GM19467 (cell line): ENCODE measurements at regions not wholly inside any gene's neighbourhood (a gene's known extent, or its start where the extent isn't known, plus 50 kb on each side); places are given as distances from the start of the nearest gene placed in this dataset.

Experiments
- ATAC-seq: cut with Tn5 transposase; IDR thresholded peaks from one replicate; pipeline ENCODE4 v1.9.1; 2021; ENCODE audit warnings: mild to moderate bottlenecking, moderate library complexity; ENCODE audit not compliant: unreplicated experiment

DNA sequence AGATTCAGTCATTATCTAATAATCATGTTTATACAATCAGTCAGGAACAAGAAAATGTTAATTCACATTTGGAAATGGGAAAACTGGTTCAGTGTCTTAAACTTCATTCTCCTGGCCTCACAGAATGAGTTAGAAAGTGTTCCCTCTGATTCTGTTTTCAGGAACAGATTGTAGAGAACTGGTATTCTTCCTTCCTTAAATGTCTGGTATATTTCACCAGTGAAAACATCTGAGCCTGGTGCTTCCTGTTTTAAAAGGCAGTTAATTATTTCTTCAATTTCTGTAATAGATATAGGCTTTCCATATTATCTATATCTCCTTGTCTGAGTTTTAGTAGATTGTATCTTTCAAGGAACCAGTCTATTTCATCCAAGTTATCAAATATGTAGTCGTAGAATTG, 97.1 kb upstream of the TMEM168 start:
- no peak for ATAC-seq

DNA sequence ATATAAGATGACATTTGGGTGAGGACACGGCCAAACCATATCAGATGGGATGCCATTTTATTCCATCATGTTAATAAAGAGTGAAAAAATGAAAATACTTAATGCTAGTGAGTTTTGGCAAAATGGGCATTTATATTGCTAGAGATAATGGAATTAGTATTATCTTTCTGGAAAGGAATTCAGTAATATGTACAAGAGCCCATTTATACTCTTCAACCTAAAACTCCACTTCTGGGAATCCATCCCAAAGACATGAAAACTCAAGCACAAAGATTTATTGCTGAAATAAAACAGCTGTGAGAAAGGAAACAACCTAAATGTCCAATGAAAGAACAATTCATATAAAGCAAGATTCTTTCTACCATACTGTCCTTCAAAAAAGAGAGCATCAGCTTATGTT, 96.0 kb upstream of the TMEM168 start:
- no peak for ATAC-seq

GRCh38 chr7:112882991-112883390, 92.8 kb upstream of the TMEM168 start:
- ATAC-seq: no peak

DNA sequence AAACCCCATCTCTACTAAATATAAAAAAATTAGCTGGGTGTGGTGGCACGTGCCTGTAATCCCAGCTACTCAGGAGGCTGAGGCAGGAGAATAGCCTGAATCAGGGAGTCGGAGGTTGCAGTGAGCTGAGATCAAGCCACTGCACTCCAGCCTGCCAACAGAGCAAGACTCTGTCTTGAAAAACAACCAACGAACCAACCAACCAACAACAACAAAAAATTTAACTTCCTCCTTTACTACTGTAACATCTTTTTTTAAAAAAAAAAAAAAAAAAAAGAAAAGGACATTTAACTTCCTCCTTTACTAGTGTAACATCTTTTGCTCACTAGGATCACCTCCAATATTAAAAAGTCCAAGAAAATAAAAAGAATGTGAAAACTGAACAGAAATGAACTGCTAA, 92.3 kb upstream of the TMEM168 start:
- no peak for ATAC-seq

- no peak for ATAC-seq
Observed at GRCh38 chr7:112882022-112882421, 91.8 kb upstream of the TMEM168 start.

DNA sequence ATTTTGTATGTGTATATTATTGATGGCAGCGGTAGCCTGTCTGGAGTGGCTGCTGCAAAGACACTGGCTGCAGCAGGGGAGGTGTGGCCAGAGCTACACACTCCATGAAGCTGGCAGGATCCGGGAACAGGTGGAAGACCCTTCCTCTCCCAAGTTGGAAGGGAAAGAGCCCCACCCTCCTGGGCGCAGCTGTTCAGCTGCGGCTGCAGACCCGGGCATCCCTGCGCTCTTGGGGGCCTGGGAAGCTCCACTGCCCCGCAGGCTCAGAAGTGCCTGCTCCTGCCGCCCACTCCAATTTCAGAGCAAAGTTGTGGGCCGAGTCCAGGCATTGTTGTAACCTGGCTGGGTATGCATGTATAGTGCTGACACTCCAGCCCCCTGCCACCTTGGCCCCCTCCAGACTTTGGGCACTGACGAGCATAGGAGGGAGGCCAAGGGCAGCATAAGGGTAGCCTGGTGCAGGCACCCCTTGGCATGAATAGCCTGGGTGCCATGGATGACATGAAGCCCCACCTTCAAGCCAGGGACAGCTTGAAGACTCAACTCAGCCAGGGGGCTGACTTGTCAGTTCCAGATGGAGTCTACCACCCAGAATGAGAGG, 90.7 kb upstream of the TMEM168 start:
- ATAC-seq: no peak

- no peak for ATAC-seq
Observed at GRCh38 chr7:112877691-112878460, 87.7 kb upstream of the TMEM168 start.

GRCh38 chr7:112876877-112877276, 86.7 kb upstream of the TMEM168 start:
- no peak for ATAC-seq

DNA sequence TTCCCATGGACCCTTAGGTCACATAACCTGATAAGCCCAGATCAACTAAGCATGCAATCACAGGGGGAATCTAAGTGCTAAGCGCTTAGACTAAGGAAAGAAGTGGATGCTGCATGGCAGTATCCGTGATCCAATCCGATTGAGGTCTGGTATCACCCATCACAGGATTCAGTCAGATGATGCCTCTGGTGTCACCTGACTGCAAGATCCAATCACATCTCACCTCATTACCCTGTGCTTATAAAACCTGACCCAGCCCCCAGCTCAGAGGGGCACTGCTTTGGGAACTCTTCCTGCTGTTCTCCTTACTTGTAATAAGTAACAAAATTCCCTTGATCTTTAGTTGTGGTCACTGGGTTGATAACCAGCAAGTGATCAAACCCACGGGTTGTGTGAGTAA, 84.7 kb upstream of the TMEM168 start:
- ATAC-seq: no peak

DNA sequence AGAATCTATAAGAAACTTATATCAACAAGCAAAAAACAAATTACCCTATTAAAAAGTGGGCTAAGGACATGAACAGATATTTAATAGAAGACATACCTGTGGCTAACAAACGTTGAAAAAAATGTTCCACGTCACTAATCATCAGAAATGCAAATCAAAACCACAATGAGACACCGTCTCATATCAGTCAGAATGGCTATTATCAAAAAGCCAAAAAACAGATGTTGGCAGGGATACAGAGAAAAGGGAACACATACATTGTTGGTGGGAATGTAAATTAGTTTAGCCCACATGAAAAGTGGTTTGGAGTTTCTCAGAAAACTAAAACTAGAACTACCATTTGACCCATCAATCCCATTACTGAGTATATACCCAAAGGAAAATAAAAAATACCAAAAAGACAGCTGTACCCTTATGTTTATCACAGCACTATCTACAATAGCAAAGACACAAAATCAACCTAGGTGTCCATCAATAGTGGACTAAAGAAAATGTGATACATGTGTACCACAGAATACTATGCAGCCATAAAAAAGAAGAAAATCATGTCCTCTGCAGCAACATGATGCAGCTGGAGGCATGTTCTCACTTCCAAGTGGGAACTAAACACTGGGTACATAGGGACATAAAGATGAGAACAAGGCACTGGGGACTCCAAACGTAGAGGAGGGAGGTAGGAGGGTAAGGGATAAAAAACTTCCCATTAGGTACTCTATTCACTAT, 83.8 kb upstream of the TMEM168 start:
- ATAC-seq: no peak

DNA sequence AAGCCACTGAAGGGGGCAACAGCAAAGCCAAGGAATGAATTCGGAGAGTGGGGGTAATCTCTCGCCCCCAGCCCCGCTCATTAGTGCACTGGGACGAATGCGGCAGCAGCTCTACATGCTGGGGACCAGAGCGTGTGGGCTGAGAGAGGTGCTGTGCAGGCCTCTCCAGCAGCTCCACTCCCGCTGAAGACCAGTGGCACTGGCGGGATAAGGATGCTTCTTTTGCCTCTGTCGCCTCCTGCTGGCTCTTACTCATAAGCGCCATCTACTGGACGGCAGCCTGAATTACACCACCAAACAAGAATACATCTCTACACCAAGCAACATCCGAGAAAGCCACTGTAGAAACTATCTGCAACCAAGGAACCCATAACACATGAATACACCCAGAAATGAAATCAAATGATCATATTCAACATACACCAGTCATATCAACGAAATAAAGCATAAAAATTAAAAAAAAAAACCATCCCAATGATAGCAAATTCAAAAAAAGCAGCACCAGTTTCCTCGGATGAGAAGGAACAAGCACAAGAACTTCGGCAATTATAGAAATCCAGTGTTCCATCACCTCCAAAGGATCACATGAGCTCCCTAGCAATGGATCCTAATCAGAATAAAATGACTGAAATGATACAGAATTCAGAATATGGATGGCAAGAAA, 79.0 kb upstream of the TMEM168 start:
- ATAC-seq: peak; percentile 36

GRCh38 chr7:112868609-112869008, 78.4 kb upstream of the TMEM168 start:
- no peak for ATAC-seq

- ATAC-seq: peak; percentile 99
Observed at GRCh38 chr7:112866424-112866823, 76.2 kb upstream of the TMEM168 start.

DNA sequence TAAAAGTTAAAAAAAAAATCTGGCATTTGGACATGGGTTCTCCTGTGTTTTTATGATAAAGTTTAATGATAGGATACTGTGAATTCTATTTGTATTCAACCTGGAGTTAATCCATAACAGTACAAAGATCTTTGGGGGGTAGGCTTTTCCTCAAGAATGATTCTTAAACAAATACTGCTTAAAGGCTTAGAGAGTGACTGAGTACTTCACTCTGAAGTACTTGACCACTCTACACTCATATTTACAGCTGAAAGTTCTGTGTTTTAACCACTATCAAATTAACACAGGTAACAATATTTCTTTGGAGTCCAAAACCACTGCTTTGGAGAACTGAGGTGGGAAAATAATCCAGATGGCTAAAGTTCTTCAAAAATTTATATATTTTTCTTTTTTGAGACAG, 74.2 kb upstream of the TMEM168 start:
- no peak for ATAC-seq

GRCh38 chr7:112858838-112859237, 68.6 kb upstream of the TMEM168 start:
- ATAC-seq: no peak

- no peak for ATAC-seq
Observed at GRCh38 chr7:112855227-112855626, 65.0 kb upstream of the TMEM168 start.

- ATAC-seq: no peak
Observed at GRCh38 chr7:112854169-112854568, 64.0 kb upstream of the TMEM168 start.

- ATAC-seq: no peak
Observed at GRCh38 chr7:112853422-112853821, 63.2 kb upstream of the TMEM168 start.

DNA sequence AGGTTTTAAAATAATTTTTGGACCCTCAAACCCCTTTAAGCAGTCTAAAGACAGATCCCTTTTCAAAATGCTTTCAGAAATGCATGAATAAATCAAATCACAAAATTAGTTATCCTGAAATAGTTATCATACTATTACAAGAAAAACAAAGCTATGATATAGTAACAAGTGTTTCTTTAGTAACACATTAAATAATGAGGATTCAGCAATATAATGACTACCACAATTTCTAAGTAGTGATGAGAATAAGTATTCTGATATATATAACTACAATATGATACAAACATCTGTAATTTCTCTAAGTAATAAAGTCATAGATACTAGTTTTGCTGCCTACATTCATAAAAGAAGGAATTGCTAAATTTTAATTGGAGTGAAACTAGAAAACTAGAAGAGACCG, 53.0 kb upstream of the TMEM168 start:
- no peak for ATAC-seq
